Mucosa of descending colon (tissue), 3 donors: ENCODE measurements at regions not wholly inside any gene's neighbourhood (a gene's known extent, or its start where the extent isn't known, plus 50 kb on each side); places are given as distances from the start of the nearest gene placed in this dataset.

Source experiments
- ATAC-seq: fragments of 200-7000 bp; cut with Tn5 transposase; one replicate; pipeline ENCODE4 v1.9.1; 2020; ENCODE audit warnings: mild to moderate bottlenecking, moderate library complexity
- DNase-seq, 3 donors: peaks; one replicate each; pipeline ENCODE4 v3.0.0-alpha.2; 2020
- H3K36me3 ChIP-seq: fragments of 200-600 bp; one replicate; pipeline ENCODE4 v1.8.0; 2021; ENCODE audit warnings: low read depth, mild to moderate bottlenecking
- H3K4me1 ChIP-seq: fragments of 200-600 bp; one replicate; pipeline ENCODE4 v1.8.0; 2021; ENCODE audit warnings: low read depth, mild to moderate bottlenecking
- H3K4me3 ChIP-seq: fragments of 200-600 bp; one replicate; pipeline ENCODE4 v1.8.0; 2021; ENCODE audit warnings: mild to moderate bottlenecking
- H3K9me3 ChIP-seq: fragments of 200-600 bp; one replicate; pipeline ENCODE4 v1.8.0; 2021; ENCODE audit warnings: mild to moderate bottlenecking
- intact Hi-C, 2 donors: fragments of 100-400 bp; cut with DNase I in 1 of 2; cut with micrococcal nuclease in 1 of 2; formaldehyde crosslinking; loops; one replicate each; pipeline versions ENCODE4 v1.11.0 to v1.11.1; 2022; cut with DNase I, micrococcal nuclease
- TF ChIP-seq, protein P1 (sequence below): fragments of 200-600 bp; IDR thresholded peaks from one replicate; pipeline ENCODE4 v1.8.0; 2022; ENCODE audit warnings: antibody characterized with exemption, mild to moderate bottlenecking
- donor health status: DM: no; HTN: no; CAD: no; lungs with moderate emphysema.
- donor health status: DM: no; HTN: no; CAD: no.
- donor health status: DM: no; HTN: yes; CAD: no.

DNA sequence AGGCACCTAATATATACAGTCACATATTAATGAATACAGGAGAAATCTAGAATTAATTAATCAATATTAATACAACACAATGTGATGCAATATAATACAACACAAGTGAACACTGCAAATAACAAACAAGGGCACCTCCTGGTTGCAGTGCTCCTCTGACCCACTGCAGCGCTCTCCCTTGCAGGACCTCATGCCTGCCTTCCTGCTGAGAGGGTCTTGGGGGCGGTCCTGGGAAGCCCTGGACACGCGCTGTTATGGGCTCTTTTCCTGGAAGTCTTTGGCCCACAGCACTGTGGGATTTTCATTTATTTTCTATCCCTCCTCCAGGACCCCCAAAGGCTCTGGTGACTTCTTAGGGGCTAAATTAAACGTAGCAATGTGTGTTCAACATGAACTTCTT is 485.8 kb downstream of the IRX1 start:
- peaks cover 19% of the 10 kb centered on the region for H3K9me3 ChIP-seq
- no peaks in the 10 kb centered on the region for H3K36me3 ChIP-seq
- TF ChIP-seq, protein P1, sequence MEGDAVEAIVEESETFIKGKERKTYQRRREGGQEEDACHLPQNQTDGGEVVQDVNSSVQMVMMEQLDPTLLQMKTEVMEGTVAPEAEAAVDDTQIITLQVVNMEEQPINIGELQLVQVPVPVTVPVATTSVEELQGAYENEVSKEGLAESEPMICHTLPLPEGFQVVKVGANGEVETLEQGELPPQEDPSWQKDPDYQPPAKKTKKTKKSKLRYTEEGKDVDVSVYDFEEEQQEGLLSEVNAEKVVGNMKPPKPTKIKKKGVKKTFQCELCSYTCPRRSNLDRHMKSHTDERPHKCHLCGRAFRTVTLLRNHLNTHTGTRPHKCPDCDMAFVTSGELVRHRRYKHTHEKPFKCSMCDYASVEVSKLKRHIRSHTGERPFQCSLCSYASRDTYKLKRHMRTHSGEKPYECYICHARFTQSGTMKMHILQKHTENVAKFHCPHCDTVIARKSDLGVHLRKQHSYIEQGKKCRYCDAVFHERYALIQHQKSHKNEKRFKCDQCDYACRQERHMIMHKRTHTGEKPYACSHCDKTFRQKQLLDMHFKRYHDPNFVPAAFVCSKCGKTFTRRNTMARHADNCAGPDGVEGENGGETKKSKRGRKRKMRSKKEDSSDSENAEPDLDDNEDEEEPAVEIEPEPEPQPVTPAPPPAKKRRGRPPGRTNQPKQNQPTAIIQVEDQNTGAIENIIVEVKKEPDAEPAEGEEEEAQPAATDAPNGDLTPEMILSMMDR, result no peak
- ATAC-seq, result no peak
- intact Hi-C loops, result no loop called here
- no peak for DNase-seq
- H3K4me1 ChIP-seq, result no peaks in the 10 kb centered on the region
- H3K4me3 ChIP-seq, result no peak overlapping the region

DNA sequence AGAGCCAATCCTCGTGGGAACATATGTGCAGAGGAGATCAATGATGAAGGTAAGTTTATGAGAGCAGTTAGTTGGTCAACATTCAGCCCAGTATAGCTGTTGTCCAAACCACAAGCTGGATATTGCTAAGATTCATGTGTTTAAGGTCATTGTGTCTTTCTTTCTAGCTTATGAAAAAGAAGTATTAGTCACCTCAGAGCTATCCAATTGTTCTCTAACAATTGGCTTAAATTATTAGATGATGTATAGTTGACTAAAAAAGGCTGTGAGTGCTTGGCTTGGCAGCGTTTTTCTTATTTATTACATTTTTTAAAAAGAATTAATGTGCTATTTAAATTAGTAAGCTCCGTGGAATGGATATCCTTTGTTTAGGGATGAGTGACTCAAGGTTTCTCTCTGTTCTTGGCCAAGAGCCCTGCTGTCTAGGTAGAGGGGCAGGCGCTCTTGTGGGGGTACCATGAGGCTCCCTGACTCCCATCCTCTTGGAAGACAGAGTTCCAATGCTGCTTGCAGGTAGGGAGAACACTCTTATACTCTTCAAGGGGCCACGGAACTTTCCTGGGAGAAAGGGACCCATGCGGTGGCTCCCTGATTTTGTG is 487.4 kb downstream of the IRX1 start:
- intact Hi-C loops, result no loop called here
- TF ChIP-seq, protein P1, result no peak
- Histone ChIP-seq H3K4me3 (no peak overlapping the region), H3K36me3 (no peaks in the 10 kb centered on the region), H3K4me1 (no peaks in the 10 kb centered on the region), H3K9me3 (peaks cover 17% of the 10 kb centered on the region)
- DNase-seq (no peak), ATAC-seq (no peak)

DNA sequence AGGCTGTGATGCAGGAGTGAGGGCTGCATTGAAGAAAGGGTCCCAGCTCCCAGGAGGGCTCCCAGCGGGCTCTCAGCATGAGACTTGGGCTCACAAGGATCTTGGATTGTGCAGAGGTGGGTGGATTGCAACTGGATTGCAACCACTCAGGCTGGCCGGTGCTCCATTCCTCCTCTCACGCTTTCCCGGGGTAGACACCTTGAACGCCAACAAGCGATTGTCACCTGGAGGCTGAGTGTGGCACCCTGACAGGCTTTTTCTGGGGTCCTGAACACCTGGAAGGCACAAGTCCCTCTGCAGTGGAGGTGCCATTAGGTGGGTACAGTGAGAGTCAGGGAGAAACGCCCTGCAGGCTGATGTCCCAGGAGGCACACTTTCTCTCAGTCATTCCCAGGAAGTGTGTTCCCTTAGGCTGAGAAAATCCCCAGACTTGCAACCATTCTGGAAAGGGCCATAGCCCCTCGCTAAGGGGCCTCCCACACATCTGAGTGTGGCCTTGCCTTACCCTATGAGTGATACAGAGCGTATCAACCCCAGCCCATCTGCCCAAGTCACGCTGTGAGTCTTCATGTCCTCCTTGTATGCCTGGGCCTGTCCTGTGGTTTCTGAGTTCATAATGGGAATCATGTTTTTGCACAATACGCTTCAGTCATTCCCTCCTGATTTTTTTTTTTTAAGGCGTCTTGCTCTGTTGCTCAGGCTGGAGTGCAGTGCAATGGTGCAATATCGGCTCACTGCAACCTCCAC is 488.1 kb downstream of the IRX1 start:
- Histone ChIP-seq H3K4me1 (no peaks in the 10 kb centered on the region), H3K9me3 (peaks cover 20% of the 10 kb centered on the region), H3K36me3 (no peaks in the 10 kb centered on the region), H3K4me3 (no peak overlapping the region)
- TF ChIP-seq, protein P1, result no peak
- no peak for DNase-seq
- intact Hi-C loops, result no loop called here
- ATAC-seq, result no peak

DNA sequence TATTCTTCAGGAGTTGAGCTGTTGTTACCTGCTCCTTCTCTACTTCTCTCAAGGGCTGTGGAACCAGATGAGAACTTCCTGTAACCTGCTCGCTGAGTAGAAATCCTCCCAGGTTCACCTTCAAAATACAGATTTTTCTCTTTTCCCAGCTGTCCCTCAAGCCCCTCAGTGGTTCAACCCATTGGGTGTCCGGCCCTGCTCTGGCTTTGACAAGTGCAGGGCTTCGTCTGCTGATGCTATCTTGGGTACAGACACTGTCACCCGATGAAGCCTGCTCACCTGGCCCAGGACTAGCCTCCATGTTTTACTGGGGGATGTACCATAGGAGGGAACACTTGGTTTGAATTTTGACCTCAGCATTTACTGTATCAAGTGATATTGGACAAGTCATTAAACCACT is 490.4 kb downstream of the IRX1 start:
- Histone ChIP-seq H3K9me3 (peaks cover 14% of the 10 kb centered on the region), H3K4me1 (no peaks in the 10 kb centered on the region), H3K4me3 (no peak overlapping the region), H3K36me3 (no peaks in the 10 kb centered on the region)
- DNase-seq, result no peak
- intact Hi-C loops, result no loop called here
- no peak for ATAC-seq
- TF ChIP-seq, protein P1, result no peak

DNA sequence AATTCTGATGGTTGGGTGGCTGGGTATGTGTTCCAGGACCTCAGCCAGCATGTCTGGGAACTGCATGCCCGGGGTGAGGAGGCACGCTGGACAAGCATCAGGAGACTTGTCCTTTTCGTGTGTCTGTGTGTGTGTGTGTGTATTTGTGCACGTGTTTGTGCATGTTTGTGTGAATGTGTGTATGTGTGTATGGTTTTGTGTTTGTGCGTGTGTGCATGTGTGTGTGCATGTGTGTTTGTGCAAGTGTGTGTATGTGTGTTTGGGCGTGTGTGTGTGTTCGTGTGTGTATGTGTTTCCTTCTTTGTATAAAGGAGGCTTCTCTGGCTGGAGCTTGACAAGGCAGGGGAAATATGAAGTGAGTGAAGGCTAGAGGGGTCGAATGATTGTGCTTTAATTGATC is 491.5 kb downstream of the IRX1 start:
- Histone ChIP-seq H3K4me3 (no peak overlapping the region), H3K36me3 (no peaks in the 10 kb centered on the region), H3K4me1 (no peaks in the 10 kb centered on the region), H3K9me3 (peaks cover 14% of the 10 kb centered on the region)
- ATAC-seq (no peak), DNase-seq (no peak)
- TF ChIP-seq, protein P1, result no peak
- intact Hi-C loops, result no loop called here
